ENCODE measurements at regions not wholly inside any gene's neighbourhood (a gene's known extent, or its start where the extent isn't known, plus 50 kb on each side); places are given as distances from the start of the nearest gene placed in this dataset.

DNA sequence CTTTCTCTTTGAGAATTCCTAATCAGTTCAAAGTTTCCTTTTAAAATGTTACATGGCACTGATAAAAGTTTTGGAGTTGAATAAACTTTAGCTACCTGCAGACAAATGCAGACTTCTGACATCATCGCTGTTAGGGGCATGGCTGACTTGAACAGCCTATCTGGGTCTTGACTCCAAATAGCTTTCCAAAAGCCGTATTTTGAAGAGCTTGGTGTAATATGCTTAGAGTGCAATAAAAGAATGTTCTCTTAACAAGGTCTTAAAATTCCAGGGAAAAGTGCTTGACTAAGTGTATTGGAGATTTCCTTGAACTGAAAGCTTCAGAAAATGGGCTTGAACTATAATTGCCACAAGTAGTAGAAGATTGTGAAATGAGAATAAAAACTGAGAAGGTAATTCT lies 342.9 kb upstream of the DCC start:
- Histone ChIP-seq H2AFZ (ENCODE audit: low read depth) (no peak overlapping the region), H3K9me3 (no peaks in the 10 kb centered on the region), H4K20me1 (ENCODE audit: insufficient read depth) (no peaks in the 10 kb centered on the region), H3K4me2 (no peak overlapping the region), H3K4me1 (ENCODE audit: control insufficient read depth in 1 of 2, insufficient read depth in 2 of 2, low read depth in 1 of 2, low read length in 1 of 2) (no peaks in the 10 kb centered on the region), H3K9me2 (no peaks in the 10 kb centered on the region), H3K27ac (ENCODE audit: low read depth in 2 of 2, low read length in 1 of 2) (no peak overlapping the region), H3K4me3 (ENCODE audit: low read depth in 2 of 2, low read length in 1 of 2) (no peak overlapping the region), H3K9ac (no peak overlapping the region), H3K27me3 (ENCODE audit: insufficient read depth) (no peaks in the 10 kb centered on the region), H3K79me2 (ENCODE audit: insufficient read depth) (no peaks in the 10 kb centered on the region), H3F3A (replicated peaks; ENCODE audit: insufficient read depth) (no peaks in the 10 kb centered on the region), H3K36me3 (replicated peaks in 1 of 2; ENCODE audit: control insufficient read depth in 1 of 2, insufficient read depth in 2 of 2, low read length in 1 of 2) (no peaks in the 10 kb centered on the region)
- TF ChIP-seq PBX3 (IDR thresholded peaks at IDR 0.05) = no peak
- no peak for TF ChIP-seq FOXJ3 (CRISPR knock-in tag; IDR thresholded peaks at IDR 0.05)
- TF ChIP-seq FOSL2 (IDR thresholded peaks at IDR 0.05; ENCODE audit: borderline replicate concordance, low read depth) = no peak
- no peak for TF ChIP-seq YY1 (IDR thresholded peaks at IDR 0.05; ENCODE audit: low read depth)
- TF ChIP-seq USF2 (IDR thresholded peaks at IDR 0.05; ENCODE audit: borderline replicate concordance, low read depth, low read length) = no peak
- TF ChIP-seq SIN3A (IDR thresholded peaks at IDR 0.05; ENCODE audit: borderline replicate concordance, low read depth, low read length) = no peak
- no peak for TF ChIP-seq MEF2A (IDR thresholded peaks at IDR 0.05; ENCODE audit: borderline replicate concordance, low read depth)
- TF ChIP-seq NRF1 (IDR thresholded peaks at IDR 0.05; ENCODE audit: low read depth, low read length) = no peak
- no peak for TF ChIP-seq RXRA (IDR thresholded peaks at IDR 0.05; ENCODE audit: borderline replicate concordance, low read depth)
- TF ChIP-seq TAF1 (IDR thresholded peaks at IDR 0.05; ENCODE audit: borderline replicate concordance, low read depth, low read length) = no peak
- TF ChIP-seq MAX (IDR thresholded peaks at IDR 0.05; ENCODE audit: low read depth) = no peak
- no peak for TF ChIP-seq EP300 (IDR thresholded peaks at IDR 0.05; ENCODE audit: borderline replicate concordance in 1 of 2, low read depth in 1 of 2, low read length in 1 of 2)
- TF ChIP-seq ELF1 (IDR thresholded peaks at IDR 0.05) = no peak
- TF ChIP-seq EZH2phosphoT487 (IDR thresholded peaks at IDR 0.05; ENCODE audit: borderline replicate concordance, low read depth) = no peak
- TF ChIP-seq, protein P1, sequence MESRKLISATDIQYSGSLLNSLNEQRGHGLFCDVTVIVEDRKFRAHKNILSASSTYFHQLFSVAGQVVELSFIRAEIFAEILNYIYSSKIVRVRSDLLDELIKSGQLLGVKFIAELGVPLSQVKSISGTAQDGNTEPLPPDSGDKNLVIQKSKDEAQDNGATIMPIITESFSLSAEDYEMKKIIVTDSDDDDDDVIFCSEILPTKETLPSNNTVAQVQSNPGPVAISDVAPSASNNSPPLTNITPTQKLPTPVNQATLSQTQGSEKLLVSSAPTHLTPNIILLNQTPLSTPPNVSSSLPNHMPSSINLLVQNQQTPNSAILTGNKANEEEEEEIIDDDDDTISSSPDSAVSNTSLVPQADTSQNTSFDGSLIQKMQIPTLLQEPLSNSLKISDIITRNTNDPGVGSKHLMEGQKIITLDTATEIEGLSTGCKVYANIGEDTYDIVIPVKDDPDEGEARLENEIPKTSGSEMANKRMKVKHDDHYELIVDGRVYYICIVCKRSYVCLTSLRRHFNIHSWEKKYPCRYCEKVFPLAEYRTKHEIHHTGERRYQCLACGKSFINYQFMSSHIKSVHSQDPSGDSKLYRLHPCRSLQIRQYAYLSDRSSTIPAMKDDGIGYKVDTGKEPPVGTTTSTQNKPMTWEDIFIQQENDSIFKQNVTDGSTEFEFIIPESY (IDR thresholded peaks at IDR 0.05; ENCODE audit: borderline replicate concordance, low read depth) = no peak
- no peak for TF ChIP-seq JUND (IDR thresholded peaks at IDR 0.05)
- TF ChIP-seq GABPA (IDR thresholded peaks at IDR 0.05; ENCODE audit: low read depth) = no peak
- 53% methylated on average over 2 of the region's 2 CpGs for WGBS (ENCODE audit: low lambda C conversion rate)
- CTCF ChIA-PET = no interaction called here
- no peak for DNase-seq
- POLR2A ChIA-PET = no interaction called here

All from SK-N-SH (cell line).